ENCODE measurements at regions not wholly inside any gene's neighbourhood (a gene's known extent, or its start where the extent isn't known, plus 50 kb on each side); places are given as distances from the start of the nearest gene placed in this dataset.

GRCh38 chr14:46147452-46147851, 504.1 kb downstream of the RPL10L start:
- no peak for TF ChIP-seq CTCF (conservative IDR thresholded peaks at IDR 0.05; ENCODE audit: low read depth in 2 of 2)
- TF ChIP-seq EZH2 (IDR thresholded peaks at IDR 0.05; ENCODE audit: low read depth, unreplicated experiment), result no peak
- no peak for TF ChIP-seq CREB1 (CRISPR knock-in tag; IDR thresholded peaks at IDR 0.05; ENCODE audit: low read depth)
- TF ChIP-seq REST (IDR thresholded peaks at IDR 0.05; ENCODE audit: unreplicated experiment), result no peak
- TF ChIP-seq POLR2AphosphoS5 (IDR thresholded peaks at IDR 0.05; ENCODE audit: low read depth), result no peak
- no peak for TF ChIP-seq STAT1 (IDR thresholded peaks at IDR 0.05; ENCODE audit: unreplicated experiment)
- no peak for TF ChIP-seq EZH2phosphoT487 (IDR thresholded peaks at IDR 0.05; ENCODE audit: unreplicated experiment)
- TF ChIP-seq NANOG (IDR thresholded peaks at IDR 0.05; ENCODE audit: borderline replicate concordance), result no peak
- TF ChIP-seq ZNF331 (CRISPR knock-in tag; IDR thresholded peaks at IDR 0.05; ENCODE audit: low read depth), result no peak
- TF ChIP-seq JUNB (IDR thresholded peaks at IDR 0.05; ENCODE audit: unreplicated experiment), result no peak
- no peak for TF ChIP-seq ETS1 (IDR thresholded peaks at IDR 0.05)
- no peak for TF ChIP-seq ZNF462 (CRISPR knock-in tag; IDR thresholded peaks at IDR 0.05)

Measured in GM23338 (cell line).